ENCODE measurements at regions not wholly inside any gene's neighbourhood (a gene's known extent, or its start where the extent isn't known, plus 50 kb on each side); places are given as distances from the start of the nearest gene placed in this dataset.
"Not testable (repeated sequence)": the region's sequence is repeated elsewhere in the genome, so short reads cannot be mapped to it uniquely, and the experiment has no call there.

DNA sequence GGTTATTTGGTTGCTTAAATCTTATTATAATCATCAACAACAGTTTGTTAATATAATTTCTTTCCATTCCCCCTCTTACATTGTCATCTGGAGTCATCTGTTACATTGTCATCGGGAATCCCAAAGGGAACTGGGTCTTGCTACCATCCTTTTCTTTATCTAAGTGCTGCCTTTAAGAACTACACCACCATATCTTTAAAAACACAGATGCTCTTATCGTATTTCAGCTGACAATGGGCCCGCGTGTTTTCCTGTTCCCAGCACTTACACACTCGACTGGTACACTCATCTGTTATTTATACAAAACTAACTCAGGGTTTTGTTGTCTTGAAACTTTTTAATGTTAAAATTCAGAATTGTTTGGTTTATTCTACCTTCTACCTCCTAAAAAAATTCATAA is 256.2 kb upstream of the MGMT start:
- DNase-seq = no peak

DNA sequence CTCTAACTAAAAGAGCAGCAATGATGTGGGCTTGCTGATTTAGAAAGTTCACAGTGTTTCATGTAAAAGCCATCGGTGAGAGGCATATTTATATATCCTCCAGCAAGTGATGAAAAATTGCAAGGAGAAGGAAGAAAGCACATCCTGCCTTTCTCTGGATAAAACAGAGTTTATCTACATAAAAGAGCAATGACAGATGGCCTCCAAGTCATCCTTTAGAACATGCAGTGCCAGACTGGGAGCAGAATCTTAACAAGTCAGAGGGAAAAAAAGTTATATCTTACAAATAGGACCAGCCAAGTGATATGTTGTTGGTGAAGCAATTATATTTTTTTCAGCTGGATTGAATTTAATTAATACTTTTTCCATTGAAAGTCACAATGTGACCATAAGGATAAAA is 253.8 kb upstream of the MGMT start:
- no peak for DNase-seq

DNA sequence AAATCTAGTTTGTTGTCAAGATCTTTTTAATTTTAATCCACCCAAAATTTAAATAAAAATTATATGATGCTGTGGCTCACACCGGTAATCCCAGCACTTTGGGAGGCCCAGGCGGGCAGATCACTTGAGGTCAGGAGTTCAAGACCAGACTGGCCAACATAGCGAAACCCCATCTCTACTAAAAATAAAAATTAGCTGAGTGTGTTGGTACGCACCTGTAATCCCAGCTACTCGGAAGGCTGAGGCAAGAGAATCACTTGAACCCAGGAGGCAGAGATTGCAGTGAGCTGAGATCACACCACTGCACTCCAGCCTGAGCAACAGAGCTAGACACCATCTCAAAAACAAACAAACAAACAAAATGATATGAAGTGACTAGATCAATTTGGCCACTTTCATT is 253.0 kb upstream of the MGMT start:
- not testable (repeated sequence) for DNase-seq

DNA sequence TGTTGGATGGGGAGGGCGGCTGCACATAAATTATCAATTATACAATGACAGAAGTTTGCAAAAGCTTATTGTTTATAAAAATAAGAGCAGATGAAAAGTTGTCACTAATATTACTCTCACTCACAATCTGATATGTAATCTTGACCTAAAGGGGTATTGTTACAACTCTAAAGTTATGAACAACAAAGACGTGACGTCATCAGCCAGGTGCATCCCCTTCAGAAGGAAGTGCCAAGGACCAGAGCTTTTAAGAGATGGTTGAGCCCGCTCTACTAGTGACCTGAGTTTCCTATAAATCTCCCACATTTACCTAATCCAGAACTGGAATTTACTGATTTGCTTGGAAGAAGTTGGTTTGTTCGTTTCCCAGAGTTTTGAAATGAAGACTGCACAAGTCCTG is 247.7 kb upstream of the MGMT start:
- DNase-seq = no peak

DNA sequence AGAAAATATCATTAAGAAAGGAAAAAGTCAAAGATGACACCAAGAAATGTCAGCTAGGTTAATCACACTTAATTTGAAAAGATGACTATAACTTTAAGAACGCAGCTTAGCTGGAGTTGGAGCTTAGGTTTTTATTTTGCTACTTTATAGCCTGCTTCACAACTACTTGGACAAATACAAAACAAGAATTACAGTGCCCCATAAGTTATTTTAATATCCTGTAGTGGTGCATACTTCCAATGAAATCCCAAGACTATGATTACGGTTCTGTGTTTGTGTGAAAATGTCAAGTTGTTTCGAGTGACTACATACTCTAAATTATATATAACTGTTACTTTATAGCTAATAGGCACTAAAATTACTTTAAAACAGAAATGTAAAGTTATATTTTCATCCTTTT is 244.6 kb upstream of the MGMT start:
- DNase-seq = no peak

DNA sequence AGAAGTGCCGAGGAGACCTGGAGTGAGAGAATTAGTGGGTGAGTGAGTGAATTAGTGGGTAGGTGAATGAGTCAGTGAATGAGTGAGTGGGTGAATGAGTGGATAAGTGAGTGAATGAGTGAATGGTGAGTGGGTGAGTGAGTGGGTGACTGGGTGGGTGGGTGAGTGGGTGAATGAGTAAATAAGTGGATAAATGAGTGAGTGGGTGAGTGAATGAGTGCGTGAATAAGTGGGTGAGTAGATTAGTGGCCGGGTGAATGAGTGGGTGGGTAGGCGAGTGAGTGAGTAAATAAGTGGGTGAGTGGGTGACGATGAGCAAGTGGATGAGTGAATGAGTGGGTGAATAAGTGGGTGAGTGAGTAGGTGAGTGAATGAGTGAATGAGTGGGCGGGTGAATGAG is 243.7 kb upstream of the MGMT start:
- no peak for DNase-seq

DNA sequence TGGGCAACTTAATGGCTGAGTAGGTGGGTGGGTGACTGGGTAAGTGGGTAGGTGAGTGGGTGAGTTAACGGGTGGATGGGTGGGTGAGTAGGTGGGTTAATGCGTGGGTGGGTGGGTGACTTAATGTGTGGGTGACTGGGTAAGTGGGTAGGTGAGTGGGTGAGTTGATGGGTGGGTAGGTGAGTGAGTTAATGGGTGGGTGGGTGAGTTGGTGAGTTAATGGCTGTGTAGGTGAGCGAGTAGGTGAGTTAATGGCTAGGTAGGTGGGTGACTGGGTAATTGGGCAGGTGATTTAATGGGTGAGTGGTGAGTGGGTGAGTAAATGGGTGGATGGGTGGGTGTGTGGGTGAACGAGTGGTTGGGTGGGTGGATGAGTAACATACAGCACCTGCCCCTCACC is 243.0 kb upstream of the MGMT start:
- DNase-seq = no peak

DNA sequence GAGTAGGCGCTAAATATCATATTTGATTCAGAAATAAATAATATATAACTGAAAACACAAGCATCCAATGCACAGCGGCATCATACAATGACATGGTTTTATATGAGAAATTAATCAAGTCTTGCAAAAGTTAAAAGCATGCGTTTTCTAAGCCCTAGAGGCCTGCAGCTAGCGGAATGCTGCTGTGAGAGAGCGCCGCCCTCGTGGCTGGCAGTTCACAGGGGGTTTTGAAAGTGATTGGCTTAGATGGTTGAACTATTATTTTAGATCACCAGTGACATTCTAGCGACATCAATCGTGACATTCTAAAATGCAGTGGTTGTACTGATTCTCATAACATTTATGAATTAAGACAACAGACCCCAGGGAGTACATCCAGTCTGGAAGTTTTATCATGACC is 235.2 kb upstream of the MGMT start:
- no peak for DNase-seq

DNA sequence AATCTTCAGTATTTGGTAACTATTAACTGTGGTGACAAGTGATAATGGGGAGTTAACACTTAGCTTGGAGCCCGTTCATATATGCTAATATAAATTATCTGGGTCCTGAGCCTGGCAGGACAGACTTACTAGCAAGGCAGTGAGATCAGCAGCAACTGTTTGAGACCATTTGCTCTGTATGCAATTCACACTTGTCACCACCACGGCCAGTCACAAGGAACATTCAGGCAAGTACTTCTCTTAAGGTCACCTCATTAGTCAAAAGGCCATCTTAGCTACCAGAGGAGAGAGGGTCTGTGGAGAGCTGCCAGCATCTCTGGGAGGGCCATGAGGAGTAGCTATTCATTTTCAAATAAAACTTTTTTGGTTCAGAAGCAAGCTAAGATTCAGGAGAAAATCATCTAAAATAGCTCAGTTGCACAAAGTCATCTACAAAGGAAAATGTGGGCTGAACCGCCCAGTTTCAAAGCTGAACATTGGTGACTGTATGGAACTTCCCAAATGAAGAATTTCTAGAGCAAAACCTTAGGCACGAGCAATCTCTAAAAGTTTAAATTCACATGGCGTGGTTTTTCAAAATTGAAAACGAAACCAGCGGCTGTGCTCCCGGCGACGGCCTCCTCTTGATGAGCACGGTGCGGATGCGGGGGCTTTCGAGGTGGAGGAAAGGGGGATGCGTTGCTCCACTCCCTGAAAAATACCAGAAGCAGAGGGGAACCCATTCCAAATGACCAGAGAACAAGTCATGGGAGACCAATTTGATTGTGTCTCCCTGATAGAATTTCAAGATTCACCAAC is 233.5 kb upstream of the MGMT start:
- no peak for DNase-seq

DNA sequence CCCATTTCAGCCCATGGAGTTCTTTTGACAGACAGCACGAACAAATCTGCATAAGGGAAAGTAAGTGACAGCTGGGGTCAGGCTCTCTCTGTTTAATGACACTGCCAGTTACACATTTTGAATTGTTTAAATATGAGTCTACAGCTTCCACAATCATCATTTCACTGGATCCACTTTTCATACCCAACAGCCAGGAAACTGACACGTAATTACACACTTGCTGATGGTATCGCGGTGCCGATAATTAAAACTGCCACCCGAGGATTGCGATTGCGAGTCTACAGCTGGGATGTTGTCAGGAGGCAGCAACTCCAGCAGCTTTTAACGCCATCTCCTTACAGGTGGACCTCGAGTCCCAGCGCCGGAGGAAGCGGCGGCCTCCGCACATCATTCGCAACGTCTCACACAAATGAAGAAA is 230.8 kb upstream of the MGMT start:
- DNase-seq = no peak

DNA sequence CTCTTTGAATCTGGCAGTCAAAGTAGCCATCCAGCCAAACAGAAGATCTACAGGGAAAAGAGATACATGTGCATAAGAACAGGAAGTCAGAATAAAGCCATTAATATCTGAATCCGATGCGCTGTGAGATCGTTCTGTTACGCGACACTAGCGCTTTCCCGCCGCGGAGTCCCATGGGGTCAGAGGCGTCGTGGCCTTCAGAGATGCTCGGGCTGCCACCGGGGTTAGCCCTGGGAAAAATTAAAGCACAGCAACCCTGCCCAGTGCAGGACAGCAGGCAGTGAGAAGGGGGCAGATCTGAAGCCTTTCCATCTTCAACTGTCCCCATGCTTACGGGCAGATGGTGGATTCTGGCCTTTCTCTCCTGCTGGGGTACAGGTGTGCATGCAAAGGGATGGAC is 225.6 kb upstream of the MGMT start:
- DNase-seq = no peak

DNA sequence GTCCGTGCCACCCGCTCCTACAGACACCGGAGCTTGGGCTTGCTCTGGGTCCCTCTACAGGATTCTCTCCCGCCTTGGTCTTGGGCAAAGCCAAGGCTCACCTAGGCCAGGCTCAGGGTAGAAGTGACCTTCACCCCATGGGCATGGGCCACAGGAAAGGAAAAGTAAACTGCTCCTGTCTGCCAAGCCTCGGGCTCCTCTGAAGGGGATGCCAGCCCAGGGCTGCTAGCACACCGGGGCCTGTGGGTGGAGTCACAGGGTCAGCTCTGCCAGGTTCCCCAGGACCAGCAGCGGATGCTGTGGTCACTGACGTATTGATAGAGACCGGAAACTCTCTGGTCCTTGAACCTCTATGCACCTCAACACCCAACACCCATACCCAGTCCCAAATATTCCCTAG is 222.7 kb upstream of the MGMT start:
- no peak for DNase-seq

DNA sequence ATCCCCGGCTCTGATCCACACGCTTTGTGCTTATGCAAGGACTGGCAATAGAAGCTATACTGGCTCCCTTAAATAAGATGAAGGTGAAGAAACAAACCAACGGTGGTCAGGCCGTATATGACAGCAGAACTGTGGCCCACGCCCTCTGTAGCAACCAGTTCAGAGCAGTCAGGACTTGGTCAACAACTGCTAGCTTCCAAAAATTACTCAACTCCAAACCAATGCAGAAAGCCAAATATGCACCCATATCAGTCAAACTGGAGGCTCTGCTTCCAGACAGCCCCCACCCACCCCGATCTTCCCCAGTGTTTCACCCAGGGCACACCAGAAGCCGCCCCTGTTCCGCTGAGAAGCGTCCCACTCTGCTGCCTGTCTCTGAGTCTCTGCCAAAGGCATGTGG is 222.3 kb upstream of the MGMT start:
- no peak for DNase-seq

DNA sequence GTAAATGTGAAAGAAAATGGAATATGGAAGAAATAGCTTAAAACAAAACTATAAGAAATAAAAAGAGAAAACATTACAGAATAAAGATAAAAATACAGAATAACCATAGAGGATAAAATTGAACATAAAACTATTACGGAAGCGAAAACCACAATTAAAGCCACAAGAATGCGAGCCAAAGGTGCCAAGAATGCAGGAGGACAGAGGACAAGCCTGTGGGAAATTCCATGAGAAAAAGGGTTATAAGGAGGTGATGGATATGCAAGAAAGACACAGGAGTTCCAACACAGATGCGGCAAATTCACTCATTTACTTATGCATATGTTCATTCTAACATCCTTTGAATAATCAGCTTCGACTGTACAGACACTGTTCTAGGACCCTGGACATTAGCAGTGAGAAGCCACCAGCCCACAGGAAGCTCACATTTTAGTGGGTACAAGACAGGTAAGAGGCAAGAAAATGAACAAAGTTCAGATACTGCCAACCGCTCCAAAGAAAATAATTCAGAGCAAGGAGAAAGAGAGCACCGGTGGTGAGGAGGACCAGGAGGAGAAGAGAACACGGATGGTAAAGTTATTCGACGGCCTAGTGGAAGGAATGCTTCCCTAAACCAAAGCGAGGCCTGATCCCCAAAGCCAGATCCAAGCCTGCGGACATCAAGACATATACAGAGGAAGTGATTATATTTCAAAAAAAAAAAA is 213.7 kb upstream of the MGMT start:
- no peak for DNase-seq

DNA sequence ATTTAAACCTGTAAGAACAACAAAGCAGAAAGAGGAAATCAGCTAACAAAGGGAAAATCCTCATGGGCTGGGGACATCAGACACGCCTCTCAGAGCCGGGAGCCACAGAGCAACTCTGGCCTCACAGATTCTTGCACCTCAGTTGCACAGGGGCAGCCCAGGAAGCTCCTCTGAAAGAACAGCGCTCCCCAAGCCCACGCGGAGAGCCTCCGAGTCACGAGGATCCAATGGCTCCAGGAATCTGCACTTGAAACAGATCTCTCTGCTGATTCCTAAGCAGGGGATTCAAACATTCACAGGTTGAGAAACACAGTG is 213.2 kb upstream of the MGMT start:
- DNase-seq = no peak

DNA sequence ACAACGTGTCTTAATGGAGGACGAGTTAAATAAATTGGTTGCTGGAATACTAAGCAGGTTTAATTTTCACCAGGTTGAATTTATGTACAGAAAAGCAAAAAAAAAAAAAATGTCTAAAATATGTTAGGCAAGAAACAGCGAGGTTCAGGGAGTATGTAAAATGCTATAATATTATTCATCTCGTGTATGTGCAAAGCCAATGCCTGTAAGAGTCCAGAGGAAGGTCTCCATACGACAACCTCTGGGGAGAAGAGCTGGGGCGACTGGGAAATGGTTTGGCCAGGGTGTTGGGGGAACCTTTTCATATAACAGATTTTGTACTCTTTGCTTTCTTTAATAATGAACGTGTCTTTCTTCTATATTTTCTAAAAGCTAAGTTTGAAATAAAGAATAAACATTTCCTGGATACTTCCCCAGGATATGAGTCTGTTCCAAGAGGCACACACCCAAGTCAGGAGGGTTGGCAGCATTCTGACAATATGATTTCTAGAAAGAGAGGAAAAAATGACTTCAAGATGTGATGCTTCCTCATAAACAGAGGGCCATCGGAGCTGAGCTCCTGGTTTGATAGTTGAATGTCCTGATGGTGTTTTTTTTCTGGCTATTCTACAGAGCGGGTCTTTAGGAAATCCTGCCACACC is 208.6 kb upstream of the MGMT start:
- no peak for DNase-seq

DNA sequence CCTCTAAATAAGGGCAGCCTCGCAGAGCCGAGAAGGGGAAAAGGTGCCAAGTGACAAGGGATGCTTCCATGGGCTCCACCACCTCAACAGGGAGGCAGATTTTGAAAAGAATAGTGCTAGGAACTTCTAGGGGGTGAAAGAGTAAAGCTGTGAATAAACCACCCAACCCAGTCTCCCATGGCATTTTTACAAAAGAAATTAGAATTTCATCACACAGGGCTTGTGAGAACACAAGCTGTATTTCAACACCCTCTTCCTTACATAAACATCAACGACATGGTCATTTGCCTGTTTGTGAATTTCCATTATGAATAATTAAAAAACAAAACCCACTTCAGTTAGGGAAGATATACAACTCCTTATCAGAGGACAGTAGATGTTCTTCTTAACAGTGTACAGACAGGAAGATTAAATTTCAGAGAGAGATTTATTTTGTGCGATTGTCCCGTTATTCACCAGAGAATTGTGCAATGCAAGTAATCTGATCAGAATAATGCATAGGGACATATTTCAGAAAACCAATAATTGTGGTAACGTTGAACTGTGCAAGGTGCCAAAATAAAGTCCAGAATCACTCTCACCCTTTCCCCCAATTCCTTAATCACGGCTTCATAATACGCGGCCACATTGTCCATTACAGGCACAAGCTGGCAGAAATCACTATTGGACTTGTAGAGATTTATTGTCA is 207.8 kb upstream of the MGMT start:
- no peak for DNase-seq

DNA sequence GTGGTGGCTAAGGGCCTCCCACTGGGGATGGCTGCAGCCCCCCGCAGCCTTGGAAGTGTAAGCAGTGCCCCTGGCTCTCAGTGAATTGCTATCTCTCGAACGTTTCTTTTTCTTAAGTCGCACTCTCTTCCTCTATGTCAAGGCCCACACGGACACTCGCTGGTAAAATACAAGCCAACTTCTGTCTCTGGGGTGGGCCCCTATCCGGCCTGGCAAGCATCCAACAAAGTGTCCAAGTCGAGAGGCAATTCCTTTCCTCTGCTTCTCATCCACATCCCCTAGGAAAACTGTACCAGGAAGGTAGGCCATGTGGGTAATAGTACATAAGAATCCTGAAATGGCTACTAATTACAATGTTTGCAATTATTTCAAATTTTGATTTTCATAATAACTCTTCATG is 194.9 kb upstream of the MGMT start:
- DNase-seq = no peak

DNA sequence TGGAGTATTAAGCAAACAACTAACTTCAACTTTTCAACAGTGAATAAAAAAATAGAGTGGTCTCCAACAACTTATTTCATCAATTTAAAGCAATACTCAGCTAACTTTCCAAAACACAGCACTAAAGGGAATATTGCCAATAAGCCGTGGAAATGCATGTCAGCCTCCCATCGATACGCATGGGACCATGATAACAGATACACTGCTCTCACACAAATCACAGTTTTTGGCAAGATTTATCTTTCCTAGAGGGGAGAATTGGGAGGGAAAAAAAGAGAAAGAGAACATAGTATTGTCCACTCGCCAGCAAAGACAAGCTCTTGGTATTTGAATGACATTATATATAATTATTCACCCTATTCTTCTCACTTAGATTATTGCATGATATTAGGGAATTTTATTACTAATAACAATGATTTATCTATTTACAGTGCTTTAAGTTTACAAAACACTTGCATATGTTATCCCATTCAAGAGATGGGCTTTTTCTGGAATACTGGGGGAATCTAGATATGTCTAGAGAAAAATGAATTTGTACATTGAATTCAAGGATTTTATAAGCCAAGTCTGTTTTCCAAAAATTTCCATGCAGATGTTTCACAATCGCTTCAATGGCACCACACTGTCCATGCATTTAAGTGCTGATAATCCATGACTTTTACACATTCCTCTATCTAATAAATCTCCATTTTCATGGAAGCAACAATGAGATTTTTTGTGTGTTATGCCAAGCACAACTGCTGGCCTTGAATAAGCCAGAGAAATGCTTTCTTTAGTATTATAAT is 194.0 kb upstream of the MGMT start:
- no peak for DNase-seq

DNA sequence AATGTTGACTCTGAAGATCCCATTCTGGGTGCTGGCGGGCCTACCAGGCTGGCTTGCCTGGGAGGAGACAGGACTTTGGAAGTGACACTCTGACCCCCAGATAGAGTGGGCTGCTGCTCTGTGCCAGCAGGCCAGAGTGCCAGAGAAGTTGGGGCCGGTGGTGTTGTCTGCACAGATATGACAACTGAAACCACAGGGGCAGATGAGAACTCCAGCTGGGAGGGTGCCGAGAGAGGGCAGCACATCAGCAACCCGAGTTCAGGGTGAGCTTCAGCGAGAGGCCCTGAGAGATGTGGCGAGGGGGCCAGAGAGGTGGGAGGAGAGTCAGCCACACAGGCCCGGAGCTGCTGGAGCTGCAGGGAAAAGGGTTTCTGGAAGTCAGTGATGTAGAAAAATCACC is 193.2 kb upstream of the MGMT start:
- no peak for DNase-seq

DNA sequence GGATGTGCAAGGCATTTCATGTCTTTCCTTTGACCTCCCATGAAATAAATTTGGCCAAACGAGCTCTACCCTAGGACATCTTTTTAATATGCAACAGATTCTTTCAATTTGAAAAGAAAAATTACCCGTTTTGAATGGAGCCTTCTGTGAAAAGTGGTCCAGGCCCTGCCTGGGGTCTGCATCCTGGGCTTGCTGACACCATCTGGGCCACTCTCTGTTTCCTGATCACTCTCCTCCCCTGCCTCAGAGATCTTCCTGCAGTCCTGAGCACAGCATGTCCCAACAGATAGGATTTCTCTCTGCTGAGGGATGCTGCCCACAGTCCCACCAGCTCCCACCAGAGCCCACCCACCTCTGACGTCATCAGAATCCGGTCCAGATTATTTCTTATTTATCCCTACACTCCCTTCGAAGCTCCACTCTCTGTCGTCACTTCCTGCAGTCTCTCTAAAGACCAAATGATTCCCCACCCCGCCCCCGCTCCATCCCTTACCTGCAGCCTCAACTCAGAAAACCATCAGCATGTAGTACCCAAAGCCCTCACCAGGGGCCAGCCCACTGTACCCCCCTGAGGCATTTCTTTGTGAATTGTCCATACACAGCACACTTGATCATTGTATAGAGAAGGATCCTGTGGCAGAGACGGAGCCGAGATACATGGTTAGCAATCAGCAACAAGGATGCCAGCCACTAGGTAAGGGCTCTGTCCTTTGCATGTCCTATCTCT is 192.1 kb upstream of the MGMT start:
- DNase-seq = no peak

DNA sequence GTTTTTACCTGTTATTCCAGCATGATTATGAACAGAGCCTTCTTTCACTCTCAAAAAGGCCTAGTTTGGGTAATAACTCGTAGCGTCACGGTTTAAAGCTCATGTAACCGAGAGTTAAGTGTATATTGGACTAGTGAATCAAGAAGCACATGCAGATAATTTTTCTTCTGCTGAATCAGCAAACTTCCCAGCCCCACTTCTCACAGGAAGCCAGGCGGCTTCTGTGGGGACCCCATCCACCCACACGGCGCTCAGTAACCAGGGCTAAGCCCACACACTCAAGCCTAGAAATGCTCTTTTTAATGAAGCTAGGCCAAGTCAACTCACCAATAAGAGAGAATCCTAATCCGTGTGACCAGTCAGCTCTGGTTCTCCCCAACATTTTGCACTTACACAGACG is 191.2 kb upstream of the MGMT start:
- no peak for DNase-seq
